GM18498 (cell line): ENCODE measurements at regions not wholly inside any gene's neighbourhood (a gene's known extent, or its start where the extent isn't known, plus 50 kb on each side); places are given as distances from the start of the nearest gene placed in this dataset.
"Not testable (repeated sequence)": the region's sequence is repeated elsewhere in the genome, so short reads cannot be mapped to it uniquely, and the experiment has no call there.

ENCODE experiments used
- ATAC-seq: cut with Tn5 transposase; IDR thresholded peaks from one replicate; pipeline ENCODE4 v1.9.1; 2021; ENCODE audit warnings: mild to moderate bottlenecking, moderate library complexity; ENCODE audit not compliant: unreplicated experiment

DNA sequence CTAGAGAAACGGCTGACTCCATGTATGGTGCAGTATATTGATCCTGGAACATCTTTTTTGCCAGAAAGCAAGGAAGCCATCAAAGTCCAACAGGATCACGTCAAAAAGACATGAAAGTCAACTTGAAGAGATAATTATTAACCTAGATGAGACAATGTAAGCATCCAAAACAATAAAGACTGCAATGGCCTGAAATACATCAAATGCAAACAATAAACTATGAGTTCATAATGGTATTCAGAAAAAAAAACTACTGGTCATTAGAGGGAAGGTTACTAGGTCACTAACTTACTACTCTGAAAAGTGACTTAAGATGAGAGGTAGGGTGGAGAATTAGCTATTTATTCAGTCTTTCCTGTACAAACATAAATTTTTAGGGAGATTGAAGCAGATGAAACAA, 75.3 kb upstream of the OR4F16 start:
- not testable (repeated sequence) for ATAC-seq

- ATAC-seq: not testable (repeated sequence)
Observed at GRCh38 chr1:771449-771848, 85.0 kb upstream of the OR4F16 start.

- ATAC-seq: not testable (repeated sequence)
Observed at GRCh38 chr1:777480-778180, 91.2 kb upstream of the OR4F16 start.

DNA sequence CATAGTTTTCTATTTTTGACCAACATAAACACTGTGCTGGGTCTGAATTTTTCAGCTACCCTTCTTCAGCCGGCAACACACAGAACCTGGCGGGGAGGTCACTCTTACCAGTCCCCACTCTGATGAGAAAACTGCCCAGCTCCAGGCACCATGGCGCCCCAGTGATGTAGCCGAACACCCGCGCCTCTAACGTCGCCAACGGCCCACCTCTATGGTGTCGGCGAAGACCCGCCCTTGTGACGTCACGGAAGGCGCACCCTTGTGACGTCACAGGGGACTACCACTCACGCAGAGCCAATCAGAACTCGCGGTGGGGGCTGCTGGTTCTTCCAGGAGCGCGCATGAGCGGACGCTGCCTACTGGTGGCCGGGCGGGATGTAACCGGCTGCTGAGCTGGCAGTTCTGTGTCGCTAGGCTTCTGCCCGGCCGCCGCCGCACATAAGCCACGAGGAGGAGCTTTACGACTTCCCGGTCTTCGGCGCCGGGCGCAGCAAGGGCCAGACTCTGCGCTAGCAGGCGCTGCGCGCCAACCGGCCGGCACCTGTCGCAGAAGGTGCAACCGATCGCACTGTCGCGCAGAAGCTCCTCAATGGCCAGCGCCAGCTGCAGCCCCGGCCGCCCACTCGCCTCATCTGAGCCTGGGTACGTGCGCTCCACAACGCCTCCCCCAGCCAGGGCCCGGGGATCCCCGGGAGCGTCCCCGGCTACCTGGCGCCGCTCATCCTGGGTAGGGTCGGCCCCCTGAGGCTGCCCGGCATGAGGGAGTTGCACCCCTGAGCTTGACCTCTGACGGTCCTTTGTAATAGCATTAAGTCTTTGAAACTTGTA, 92.2 kb upstream of the OR4F16 start:
- peak; percentile 100 for ATAC-seq

DNA sequence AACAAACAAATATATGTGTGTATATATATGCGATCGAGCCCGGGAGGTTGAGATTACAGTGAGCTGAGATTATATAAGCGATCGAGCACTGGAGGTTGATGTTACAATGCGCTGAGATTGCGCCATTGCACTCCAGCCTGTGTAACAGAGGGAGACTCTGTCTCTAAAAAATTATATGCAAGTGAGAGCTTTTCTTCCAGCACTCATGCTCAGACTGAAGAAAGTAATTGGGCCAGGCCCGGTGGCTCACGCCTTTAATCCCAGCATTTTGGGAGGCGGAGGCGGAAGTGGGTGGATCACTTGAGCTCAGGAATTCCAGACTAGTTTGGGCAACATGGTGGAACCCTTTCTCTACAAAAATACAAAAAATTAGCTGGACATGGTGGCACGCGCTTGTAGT, 93.2 kb upstream of the OR4F16 start:
- ATAC-seq: not testable (repeated sequence)

- no peak for ATAC-seq
Observed at GRCh38 chr1:788835-789234, 102.4 kb upstream of the OR4F16 start.

- ATAC-seq: not testable (repeated sequence)
Observed at GRCh38 chr1:789606-790005, 103.2 kb upstream of the OR4F16 start.

GRCh38 chr1:790388-790930, 104.0 kb upstream of the OR4F16 start:
- ATAC-seq: not testable (repeated sequence)

- not testable (repeated sequence) for ATAC-seq
Observed at GRCh38 chr1:794310-794709, 107.9 kb upstream of the OR4F16 start.

- not testable (repeated sequence) for ATAC-seq
Observed at GRCh38 chr1:794918-795584, 108.6 kb upstream of the OR4F16 start.

GRCh38 chr1:797649-798048, 111.2 kb upstream of the OR4F16 start:
- ATAC-seq: not testable (repeated sequence)

- not testable (repeated sequence) for ATAC-seq
Observed at GRCh38 chr1:800397-800796, 113.9 kb upstream of the OR4F16 start.

- ATAC-seq: peak; percentile 64
Observed at GRCh38 chr1:804378-805115, 118.1 kb upstream of the OR4F16 start.

DNA sequence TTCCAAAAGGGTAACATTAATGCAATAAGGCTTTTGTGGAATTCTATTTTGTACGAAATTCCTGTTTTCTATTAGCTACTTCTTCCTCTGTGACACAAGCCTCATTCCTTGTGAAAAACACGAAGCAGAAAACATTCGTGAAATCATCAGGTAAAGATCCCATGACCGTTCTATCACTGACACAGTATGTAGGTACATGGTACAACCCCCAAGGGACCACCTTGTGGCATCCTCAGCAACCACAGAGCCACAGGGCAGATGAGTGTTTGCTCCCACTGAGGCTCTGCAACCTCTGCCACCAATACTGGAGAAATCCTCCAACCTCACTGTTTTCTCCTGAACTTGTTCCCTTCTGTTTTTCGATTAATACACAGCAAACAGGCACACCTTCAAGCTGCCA, 118.4 kb upstream of the SAMD11 start:
- not testable (repeated sequence) for ATAC-seq

- ATAC-seq: not testable (repeated sequence)
Observed at GRCh38 chr1:807066-807465, 116.7 kb upstream of the SAMD11 start.

DNA sequence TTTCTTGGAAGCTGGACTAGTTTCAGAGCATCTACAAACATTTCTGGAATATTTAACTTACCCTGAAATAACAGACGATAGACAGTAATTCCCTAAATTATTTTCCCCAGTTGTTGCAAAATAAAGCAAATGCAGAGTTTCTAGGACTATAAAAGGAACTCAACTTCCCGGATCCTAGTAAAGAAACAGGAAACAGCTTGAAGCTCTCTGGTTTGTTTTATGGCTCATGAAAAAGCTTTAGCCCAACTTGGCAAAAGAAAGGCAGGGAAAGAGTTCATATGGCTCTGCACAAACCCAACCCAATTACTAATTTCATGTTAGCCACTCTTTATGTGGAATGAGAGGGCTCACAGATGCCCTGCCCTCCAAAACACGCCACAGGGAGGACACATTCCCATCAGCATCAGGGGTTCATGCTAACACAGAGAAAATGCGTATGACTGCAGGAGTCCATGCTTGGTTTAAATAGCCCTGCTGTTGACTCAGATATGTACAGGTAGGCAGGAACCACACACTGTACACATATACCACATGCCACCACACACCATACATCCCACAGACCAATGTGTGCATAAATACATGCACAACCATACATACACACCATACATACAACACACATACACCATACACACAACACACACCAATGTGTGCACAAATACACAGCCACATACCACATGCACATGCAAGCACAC, 115.9 kb upstream of the SAMD11 start:
- ATAC-seq: not testable (repeated sequence)

GRCh38 chr1:810949-811348, 112.8 kb upstream of the SAMD11 start:
- ATAC-seq: not testable (repeated sequence)

GRCh38 chr1:812535-813127, 111.1 kb upstream of the SAMD11 start:
- ATAC-seq: not testable (repeated sequence)

DNA sequence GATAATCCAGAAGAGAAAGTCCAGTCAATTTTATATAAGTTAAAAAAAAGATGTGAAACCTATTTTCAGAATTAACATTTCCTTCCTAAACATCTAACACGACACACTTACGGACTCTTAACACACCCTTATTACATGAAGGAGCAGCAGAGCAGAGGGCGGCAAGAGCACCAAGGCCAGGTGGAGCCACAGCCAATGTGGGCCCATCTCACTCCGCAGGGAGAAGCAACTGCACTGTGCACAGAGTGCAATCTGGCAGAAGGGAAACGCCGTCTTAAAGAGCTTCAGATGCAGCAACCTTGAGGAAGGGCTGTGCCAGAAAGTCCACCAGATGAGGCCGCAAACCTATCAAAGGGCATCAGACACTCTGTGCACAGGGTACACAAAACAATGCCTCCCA, 109.2 kb upstream of the SAMD11 start:
- ATAC-seq: not testable (repeated sequence)
